ENCODE measurements at regions not wholly inside any gene's neighbourhood (a gene's known extent, or its start where the extent isn't known, plus 50 kb on each side); places are given as distances from the start of the nearest gene placed in this dataset.

DNA sequence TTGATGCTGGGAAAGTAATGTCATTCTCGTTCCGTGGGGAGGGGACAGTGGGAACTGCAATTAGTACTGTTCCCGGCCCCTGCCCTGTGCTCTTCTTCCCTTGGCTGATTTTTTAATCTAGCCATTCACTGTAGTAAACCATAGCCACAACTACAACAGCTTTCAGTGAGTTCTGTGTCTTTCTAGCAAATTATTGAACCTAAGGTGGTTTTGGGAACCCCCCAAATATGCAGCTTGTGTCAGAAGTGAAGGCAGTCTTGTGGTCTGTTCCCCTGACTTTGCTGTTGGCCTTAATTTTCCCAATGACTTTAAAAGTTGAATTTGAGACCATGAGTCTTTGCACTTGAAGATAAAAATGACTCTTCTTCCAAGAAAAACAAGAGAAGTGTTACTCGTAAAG lies 114.3 kb upstream of the ETV6 start:
- intact Hi-C loops (cut with micrococcal nuclease) = no loop called here

DNA sequence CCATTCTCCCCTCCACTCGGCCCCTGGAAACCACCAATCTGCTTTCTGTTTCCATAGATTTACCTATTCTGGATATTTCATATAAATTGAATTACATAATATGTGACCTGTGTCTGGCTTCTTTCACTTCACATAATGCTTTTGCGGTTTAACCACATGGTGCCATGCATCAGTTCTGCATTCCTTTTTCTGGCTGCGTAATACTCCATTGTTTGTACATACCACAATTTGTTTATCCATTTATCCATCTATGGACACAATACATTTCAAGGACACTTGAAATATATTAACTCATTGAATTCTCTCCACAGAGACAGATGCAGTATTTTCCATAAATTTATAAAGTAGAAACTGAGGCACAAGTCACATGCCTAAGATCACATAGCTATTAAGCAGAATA lies 110.3 kb upstream of the ETV6 start:
- intact Hi-C loops (cut with micrococcal nuclease) = no loop called here

DNA sequence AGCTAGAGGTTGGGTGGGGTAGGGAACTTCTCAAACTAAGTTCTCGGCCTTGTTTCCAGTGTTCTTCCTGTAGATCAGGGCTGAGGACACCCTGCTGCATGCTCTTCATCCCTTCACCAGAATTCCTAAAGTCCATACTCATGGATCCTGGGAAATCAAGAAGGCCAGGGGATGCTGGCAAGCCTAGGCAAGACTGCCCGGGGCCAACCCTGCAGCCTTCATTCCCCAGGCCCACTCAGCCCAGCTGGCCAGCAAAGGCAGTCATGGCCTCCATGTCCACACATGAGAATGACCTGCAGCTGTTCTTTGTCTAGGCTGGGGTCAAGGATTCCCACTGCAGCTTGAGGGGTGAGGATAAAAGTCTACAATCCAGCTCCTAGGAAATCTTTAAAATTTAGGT lies 109.3 kb upstream of the ETV6 start:
- intact Hi-C loops (cut with micrococcal nuclease) = no loop called here

DNA sequence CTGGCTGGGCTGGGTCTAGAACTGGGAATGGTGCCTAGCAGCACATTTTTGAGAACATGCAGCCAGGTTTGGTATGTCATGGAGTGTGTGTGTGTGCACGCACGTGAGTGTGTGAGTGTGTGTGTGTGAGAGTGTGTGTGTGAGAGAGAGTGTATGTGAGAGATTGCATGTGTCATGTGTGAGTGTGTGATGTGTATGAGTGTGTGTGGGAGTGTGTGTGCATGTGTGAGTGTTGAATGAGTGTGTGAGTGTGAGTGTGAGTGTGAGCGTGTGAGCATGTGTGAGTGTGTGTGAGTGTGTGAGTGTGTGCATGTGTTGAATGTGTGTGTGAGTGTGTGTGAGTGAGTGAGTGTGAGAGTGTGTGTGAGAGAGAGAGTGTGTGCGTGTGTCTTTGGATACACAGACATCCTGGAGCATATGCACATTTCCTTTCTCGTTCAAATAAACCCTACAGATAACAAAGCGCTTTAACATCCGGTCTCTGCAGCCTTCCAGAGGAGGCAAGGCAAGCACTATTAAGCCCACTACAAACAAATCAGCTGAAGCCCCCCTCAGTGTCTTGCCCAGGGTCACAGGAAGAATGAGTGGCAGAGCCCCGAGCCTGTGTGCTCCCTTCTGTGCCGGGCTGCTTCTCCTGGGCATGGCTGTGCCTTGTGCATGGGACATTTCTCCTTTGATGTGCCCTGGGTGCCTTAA lies 108.7 kb upstream of the ETV6 start:
- intact Hi-C loops (cut with micrococcal nuclease) = no loop called here

DNA sequence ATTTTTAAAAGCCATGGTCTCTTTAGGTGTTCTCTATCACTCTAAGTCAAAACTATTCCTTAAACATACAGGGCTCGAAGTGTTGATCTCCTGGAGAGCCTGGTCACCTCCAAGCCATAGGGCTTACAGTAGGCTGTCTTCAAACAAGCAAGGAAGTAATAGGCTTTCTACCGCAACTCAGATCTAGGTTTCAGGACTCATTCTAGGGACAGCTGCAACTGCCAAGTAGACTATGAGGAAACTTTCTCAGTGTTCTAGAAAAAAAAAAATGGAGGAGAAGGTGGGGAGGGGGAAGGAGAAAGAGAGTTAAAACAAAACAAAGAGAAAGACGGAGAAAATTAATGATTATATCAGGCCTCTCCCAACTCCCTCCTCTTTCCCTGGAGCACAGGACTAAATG lies 106.9 kb upstream of the ETV6 start:
- intact Hi-C loops (cut with micrococcal nuclease) = no loop called here

DNA sequence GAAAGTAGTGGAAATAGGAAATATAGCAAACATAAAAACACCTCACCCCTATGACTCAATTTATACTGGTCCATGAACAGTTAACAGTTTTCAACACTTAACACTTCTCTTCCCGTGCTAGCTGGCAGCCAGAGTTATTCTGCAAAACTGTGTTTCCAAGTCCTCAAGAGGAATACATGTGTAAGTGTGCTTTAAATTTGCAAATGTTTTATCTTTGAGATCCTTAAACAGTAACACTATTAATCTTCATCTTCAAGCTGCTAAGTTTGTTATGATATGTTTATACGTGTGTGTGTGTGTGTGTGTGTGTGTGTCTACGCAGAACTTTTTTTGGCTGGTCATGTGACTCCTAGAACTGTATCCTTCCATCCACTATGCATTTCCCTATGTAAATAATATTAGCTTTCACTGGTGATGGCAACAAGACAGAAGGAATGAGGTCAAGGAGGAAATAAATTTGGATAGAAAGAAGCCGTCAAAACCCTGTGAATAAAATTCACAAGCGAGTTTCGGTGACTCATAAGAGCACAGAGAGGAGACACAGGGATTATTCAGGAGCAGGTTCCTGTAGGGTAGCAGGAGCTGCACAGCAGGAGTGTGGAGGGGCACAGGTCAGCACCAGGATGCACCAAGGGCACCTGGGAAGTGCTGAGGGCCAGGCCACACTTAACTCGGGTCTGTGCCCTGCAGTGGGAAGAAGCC lies 105.9 kb upstream of the ETV6 start:
- intact Hi-C loops (cut with micrococcal nuclease) = loop anchor here (2.0 kb wide), 1 partner anchor 43 kb away; no protein-coding TSS in a partner anchor

DNA sequence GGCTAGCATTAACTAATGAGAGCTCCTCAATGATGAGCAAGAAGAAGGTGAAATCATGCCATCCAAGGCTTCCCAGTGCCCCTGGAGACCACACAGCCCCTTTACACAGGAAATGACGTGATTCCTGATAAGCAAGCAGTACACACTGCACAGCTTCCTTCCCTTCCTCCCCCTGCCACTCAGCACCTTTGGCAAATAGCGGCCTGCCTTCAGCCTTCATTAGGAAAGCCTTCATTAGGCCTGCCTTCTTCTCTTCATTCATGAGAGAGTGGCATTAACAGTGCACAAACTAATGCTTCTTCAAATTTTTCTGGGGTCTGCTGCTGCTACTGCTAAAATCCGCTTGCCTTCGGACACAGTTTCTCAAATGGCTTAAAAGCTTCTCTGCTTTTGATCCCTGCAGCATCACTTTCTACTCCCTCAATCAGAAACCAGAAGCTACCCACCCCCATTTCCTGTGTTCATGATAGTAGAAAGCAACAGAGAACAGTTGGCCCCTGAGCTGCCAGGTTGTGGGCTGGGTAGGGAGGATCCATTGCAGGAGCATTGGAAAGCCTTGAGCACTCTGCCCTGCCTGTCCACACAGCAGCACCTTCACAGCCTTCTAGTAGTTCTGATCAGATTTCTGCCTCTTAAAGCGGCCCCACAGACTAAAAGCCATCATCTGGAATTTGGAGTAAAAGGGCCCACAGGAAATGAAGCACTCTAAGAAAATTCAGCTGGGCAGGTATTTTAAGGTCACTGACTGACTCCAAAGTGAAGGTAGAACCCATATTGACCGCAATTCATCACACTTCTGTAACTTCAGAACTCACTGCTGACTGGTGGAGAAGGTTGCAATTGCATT lies 103.8 kb upstream of the ETV6 start:
- intact Hi-C loops (cut with micrococcal nuclease) = loop anchor here (1.0 to 2.0 kb wide), 4 partner anchors 9 to 375 kb away; partner anchors contain the start of gene SMIM10L1

DNA sequence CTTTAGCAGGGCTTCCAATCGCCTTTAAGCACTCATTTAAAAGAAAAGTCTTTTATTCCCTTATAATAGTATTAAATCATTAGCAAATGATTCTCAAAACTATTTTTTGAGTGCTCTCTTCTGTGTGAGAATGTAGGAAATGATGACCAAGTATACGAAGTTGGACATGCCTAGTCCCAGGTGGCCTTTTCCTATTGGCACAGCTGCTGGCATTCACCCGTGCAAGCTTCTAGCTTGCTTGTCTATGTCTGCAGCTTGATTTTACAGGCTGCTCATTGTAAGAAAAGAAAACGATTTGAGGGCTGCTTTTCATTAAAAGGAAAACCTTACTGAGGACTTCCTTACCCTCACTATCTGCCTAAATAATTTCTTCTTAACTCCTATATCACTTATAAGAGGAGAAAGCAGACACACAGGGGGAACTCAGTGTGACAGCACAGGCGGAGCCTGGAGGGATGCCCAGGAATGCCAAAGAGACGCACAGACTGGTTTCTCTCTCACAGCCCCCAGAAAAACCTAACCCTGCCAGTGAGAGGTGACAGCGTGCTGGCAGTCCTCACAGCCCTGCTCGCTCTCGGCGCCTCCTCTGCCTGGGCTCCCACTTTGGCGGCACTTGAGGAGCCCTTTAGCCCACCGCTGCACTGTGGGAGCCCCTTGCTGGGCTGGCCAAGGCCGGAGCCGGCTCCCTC lies 102.7 kb upstream of the ETV6 start:
- intact Hi-C loops (cut with micrococcal nuclease) = loop anchor here (1.0 to 2.0 kb wide), 3 partner anchors 8 to 376 kb away; partner anchors contain the start of gene SMIM10L1

DNA sequence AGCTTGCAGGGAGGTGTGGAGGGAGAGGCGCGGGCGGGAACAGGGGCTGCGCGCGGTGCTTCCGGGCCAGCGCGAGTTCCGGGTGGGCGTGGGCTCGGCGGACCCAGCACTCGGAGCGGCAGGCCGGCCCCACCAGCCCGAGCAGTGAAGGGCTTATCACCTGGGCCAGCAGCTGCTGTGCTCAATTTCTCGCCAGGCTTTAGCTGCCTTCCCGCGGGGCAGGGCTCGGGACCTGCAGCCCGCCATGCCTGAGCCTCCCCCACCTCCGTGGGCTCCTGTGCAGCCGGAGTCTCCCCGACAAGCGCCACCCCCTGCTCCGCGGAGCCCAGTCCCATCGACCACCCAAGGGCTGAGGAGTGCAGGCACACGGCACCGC lies 102.2 kb upstream of the ETV6 start:
- intact Hi-C loops (cut with micrococcal nuclease) = loop anchor here (2.0 kb wide), 2 partner anchors 104 to 376 kb away; partner anchors contain the start of gene SMIM10L1

DNA sequence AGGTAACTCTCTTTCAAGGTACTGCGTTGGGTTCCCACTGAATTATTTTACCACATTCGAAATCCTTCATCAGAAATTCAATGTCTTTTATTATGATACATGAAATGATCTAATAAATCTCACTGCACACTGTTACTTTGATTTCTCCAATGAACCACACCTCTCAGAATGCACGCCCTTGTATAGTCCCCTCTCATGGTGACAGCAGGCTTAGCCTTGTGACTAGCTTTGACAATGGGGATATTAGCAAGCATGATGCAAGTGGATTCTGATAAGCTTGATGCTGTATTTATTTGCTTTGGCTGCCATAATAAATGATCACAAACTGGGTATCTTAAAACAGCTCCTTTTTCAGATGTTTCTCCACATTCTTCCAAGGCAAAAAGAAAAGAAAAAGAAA lies 100.4 kb upstream of the ETV6 start:
- intact Hi-C loops (cut with micrococcal nuclease) = no loop called here

DNA sequence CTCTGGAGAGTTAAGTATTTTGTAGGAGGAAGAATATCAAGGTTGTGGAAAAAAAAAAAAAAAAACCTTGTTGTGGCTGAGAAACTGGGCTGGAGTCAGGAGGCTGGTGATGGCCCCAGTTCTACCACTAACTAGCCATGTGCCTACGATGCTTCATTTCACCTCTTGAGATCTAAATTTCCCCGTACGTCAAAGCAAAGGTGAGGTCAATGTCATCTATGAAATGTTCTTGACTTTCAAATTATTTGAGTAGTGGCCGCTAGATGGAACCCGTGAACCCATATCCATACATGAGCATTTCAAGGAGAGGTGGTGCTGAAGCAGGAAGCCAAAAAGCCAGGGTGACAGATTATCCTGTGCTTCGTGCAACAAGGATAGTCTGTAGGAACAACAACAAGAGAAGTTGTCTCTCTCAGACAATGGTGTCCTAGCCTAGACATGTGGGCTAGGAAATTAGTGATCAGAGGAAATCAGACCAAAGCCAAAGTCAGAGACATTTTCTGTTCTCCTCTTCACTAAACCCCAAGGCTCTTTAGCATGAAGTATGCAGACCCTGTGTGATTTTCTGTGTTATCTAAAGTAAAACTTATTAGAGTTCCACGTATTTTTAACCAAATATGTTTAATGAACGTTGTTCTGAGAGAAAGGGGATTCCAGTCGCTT lies 95.5 kb upstream of the ETV6 start:
- intact Hi-C loops (cut with micrococcal nuclease) = loop anchor here (1.0 to 10.0 kb wide), 8 partner anchors 8 to 1161 kb away; partner anchors contain the start of genes CDKN1B, ETV6 and LRP6

DNA sequence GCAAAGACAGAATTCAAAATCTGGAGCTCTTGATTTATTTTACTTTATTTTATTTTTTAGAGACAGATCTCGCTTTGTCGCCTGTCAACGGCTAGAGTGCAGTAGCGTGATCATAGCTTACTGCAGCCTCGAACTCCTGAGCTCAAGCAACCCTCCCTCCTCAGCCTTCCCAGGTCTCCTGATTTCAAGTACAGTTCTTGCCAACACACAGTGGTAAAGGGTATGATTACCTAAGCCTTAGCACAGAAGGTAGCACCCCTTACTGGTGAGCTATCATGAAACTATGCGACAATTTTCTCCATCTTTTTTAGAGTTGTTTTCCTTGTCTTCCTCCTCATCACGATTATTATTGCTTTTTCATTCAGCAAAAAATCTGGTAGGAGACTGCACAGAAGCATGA lies 94.3 kb upstream of the ETV6 start:
- intact Hi-C loops (cut with micrococcal nuclease) = loop anchor here (10.0 kb wide), 1 partner anchor 1160 kb away; the partner anchor contains the start of gene CDKN1B

DNA sequence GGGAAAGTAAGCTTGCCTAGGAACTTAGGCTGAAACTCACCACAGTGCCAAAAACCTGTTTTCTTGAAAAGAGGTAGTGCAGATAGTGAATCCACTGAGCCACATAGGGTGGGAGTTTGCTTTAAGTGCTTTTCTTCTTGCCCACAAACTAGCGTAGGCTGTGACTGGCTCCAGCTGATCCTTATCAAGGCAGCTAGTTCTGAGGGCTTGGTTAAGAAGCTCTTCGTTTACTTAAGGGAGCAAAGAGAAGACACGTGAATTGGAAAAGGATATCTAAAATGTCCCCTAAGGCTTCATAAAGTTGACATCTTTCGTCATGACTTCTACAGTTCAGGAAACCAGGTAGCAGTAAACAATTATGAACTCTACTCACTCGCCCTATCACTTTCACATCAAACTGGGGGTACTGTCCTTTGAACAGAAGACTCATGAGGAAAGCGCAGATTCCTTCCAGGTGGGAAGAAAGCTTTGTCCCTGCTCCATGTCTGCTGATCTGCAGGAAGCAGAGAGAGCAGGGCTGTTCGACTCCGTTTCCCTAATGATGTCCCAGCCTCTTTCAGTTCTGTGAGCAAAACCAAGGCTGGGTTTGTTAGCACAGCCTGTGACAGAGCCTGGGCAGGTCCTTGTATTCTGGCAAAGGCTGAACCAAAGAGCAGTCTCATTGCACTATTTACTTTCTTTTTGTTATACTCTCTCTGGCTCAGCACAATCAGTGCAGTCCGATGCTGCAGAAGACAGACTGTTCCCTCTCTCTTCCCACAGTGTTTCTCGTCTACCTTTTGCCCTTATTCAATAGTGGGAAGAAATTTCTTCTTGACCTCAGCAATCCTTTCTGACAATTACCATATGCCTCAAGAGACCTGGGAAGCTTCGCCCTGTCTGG lies 93.5 kb upstream of the ETV6 start:
- intact Hi-C loops (cut with micrococcal nuclease) = loop anchor here (10.0 kb wide), 1 partner anchor 1159 kb away; the partner anchor contains the start of gene CDKN1B

DNA sequence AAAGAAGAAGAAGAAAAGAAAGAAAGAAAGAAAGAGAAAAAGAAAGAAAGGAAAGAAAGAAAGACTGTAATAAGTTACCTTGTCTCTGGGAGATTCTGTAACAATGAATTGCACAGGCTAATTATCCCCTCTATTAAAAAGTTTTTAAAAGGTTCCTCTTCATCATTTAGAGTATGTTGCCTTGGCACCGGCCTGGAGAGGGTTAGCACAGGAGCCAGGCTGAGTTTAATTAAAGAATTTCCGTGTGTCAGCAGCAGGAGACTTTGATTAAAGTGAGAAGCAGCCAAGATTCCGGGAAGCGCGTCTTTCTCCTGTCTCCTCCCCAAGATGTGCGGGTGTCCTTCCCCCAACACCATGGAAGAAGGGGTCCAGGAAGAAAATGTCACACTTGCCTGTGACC lies 92.8 kb upstream of the ETV6 start:
- intact Hi-C loops (cut with micrococcal nuclease) = loop anchor here (10.0 kb wide), 1 partner anchor 1158 kb away; the partner anchor contains the start of gene CDKN1B

DNA sequence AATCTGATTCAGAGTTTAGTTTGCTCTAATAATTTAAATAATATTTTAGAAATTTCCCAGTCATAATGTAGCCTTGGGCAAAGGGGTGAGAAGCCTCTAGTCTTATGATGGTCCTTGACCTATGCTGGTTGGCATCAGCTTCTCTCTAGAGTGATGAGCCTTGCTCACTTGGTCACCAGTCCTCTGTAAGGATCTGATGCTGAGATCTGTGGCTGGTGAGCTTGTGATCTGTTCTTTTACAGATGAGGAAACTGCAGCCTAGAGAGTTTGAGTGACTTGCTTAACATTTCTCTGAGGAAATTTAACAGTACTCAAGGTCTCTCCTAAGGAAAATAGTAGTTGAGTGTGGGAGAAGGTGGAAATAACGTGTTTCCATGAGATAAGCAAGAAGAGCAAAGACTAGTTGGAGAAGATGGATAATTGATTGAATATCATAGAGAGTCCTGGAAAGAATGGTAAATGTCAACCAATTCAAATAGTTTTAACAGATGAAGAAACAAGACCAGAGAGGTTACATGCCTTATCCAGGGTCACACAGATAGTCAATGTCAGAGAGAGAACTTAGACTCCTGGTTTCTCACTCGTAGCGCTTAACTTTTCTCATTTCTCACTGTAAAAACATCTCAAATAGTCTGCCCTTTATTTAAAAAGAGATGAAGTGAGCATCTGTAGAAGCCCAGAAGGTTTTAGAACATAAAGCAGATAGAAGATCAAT lies 89.7 kb upstream of the ETV6 start:
- intact Hi-C loops (cut with micrococcal nuclease) = loop anchor here (10.0 kb wide), 1 partner anchor 1155 kb away; the partner anchor contains the start of gene CDKN1B

DNA sequence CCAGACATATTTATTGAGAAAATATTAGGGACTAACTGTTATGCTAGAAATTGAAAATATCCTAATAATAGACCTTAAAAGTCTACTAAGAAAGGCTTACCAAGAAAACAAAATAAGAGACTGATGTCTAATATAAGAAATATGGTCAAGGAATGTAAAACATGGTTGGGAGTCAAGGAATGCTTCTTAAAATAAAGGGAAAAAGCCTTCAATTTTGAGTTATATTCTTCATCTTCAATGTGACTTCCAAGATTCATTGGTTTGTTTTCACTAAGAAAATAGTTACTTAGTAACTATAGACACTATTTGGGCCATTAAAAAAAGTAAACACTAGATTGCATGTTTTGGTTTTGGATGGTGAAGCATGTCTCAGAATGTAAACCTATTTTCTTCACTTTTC lies 88.1 kb upstream of the ETV6 start:
- intact Hi-C loops (cut with micrococcal nuclease) = no loop called here

DNA sequence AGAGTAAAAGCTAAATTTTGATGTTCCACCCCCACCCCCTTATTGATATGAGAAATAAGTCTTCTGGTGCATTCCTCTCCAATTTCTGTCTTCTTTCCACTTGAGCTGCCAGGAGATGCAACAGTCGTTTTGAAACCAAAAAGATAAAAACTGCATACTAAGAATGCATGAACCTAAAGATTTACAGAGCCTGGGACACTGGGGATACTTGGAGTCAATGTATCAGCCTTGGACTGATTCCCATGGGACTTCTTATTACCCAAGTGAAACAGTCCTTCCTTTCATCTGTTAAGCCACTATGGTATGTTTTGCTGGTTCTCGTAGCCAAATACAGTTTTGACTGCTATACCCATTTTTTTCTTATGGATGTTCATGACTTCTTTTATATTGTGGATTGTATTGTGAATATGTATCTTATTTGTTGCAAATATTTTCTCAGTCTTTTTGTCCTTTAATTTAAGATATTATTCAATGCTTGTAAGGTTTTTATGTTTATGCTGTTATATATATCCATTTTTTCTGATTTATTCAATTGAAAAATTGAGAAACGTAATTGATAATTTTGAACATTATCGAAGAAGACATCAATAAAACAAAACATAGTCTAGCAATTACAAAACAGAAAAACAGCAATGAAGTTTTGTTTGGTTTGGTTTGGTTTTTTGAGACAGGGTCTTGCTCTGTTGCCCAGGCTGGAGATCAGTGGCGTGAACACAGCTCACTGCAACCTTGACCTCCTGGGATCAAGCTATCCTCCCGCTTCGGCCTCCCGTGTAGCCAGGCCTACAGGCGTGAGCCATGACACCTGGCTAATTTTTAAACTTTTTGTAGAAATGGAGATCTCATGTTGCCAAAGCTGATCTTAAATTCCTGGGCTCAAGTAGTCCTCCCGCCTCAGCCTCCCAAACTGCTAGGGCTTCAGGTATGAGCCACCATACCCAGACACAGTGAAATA lies 85.4 kb upstream of the ETV6 start:
- intact Hi-C loops (cut with micrococcal nuclease) = no loop called here

All from T-helper 1 cell treated with Interleukin-12 subunit alpha and Interleukin-12 subunit beta and Interleukin-4 antibody, amounts not matched to agents 30 ng/mL and 1 ng/mL, for 36 hours (primary cell).